ENCODE measurements at regions not wholly inside any gene's neighbourhood (a gene's known extent, or its start where the extent isn't known, plus 50 kb on each side); places are given as distances from the start of the nearest gene placed in this dataset.

DNA sequence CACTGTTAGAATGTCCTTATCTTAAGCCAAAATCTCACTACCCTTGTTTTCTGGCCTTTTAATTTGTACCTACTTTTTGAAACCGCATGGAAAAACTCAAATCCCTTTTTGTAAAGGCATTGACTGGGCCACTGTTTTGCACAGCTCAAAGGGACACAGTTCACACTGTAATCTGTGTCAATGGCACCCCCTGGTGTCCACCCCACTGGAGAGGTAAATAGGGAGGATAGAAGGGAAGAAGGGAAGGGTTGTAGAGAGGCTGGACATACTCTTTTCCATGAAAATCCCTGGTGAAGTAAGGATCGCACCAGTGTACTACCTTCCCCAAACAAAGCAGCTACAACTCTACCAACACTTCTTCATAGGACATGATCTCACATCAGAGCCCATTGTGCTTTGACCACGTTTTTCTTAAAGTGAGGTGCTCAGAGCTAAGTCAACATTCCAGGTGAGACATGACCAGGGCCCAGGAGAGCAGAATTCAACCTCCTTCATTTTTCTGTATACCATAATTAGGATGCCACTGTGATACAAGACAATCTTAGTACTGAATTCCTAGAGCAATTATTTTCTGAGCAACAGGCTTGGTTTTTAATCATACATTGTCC, 92.4 kb upstream of the RMDN2 start:
- TF ChIP-seq TAF1 (IDR thresholded peaks at IDR 0.05; ENCODE audit: borderline replicate concordance, low read depth, low read length) (no peak), POLR2A (IDR thresholded peaks at IDR 0.05; ENCODE audit: low read depth, low read length) (no peak)

All from GM12892 (cell line).